MM.1S (cell line): ENCODE measurements at regions not wholly inside any gene's neighbourhood (a gene's known extent, or its start where the extent isn't known, plus 50 kb on each side); places are given as distances from the start of the nearest gene placed in this dataset.

Experiments used
- EZH2phosphoT487 ChIP-seq: fragments of 300-600 bp; sonication (generic); IDR thresholded peaks from 2 replicates; pipeline ENCODE4 v1.6.1; 2018; ENCODE audit warnings: antibody characterized with exemption, low read length
- TF ChIP-seq, protein P1 (sequence below): fragments of 300-600 bp; sonication (generic); IDR thresholded peaks from 2 replicates; pipeline ENCODE4 v1.5.1; 2016; ENCODE audit warnings: antibody characterized with exemption, low read length, mixed read lengths

DNA sequence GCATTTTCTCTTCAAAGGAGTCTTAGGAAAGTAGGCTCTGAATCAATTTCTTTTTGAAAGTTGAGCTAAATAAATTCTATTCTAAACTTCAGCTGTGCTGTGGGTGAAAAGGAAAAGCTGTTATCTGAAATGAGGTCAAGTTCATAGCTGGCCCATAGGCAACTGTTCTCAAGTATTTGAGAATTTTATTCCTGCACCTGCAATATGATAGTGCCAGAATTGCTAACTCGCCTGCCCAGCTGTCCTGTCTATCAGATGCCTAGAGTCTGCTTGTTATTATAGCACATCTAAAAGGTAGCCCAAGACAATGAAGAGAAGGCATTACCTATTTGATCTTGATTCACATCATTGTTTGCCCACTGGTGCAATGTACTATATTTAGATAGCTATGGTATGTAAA, 798.7 kb downstream of the DIPK2A start:
- TF ChIP-seq, protein P1, sequence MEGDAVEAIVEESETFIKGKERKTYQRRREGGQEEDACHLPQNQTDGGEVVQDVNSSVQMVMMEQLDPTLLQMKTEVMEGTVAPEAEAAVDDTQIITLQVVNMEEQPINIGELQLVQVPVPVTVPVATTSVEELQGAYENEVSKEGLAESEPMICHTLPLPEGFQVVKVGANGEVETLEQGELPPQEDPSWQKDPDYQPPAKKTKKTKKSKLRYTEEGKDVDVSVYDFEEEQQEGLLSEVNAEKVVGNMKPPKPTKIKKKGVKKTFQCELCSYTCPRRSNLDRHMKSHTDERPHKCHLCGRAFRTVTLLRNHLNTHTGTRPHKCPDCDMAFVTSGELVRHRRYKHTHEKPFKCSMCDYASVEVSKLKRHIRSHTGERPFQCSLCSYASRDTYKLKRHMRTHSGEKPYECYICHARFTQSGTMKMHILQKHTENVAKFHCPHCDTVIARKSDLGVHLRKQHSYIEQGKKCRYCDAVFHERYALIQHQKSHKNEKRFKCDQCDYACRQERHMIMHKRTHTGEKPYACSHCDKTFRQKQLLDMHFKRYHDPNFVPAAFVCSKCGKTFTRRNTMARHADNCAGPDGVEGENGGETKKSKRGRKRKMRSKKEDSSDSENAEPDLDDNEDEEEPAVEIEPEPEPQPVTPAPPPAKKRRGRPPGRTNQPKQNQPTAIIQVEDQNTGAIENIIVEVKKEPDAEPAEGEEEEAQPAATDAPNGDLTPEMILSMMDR: no peak
- no peak for TF ChIP-seq EZH2phosphoT487
